Hepatocyte (in vitro differentiated cells): ENCODE measurements at regions not wholly inside any gene's neighbourhood (a gene's known extent, or its start where the extent isn't known, plus 50 kb on each side); places are given as distances from the start of the nearest gene placed in this dataset.

Experiments
- CTCF ChIP-seq: fragments of 200-600 bp; sonication (generic); IDR thresholded peaks from 2 replicates; pipeline ENCODE4 v1.5.1; 2016; ENCODE audit warnings: antibody characterized with exemption, mild to moderate bottlenecking; ENCODE audit not compliant: poor library complexity
- EZH2 ChIP-seq: fragments of 200-600 bp; sonication (generic); IDR thresholded peaks from 2 replicates; pipeline ENCODE4 v1.6.1; 2016; ENCODE audit warnings: antibody characterized with exemption, mild to moderate bottlenecking, borderline replicate concordance
- EZH2phosphoT487 ChIP-seq: fragments of 200-600 bp; sonication (generic); IDR thresholded peaks from one replicate; pipeline ENCODE4 v1.6.1; 2018; ENCODE audit warnings: antibody characterized with exemption, mild to moderate bottlenecking, low read depth, moderate library complexity; ENCODE audit not compliant: unreplicated experiment, severe bottlenecking

- no peak for TF ChIP-seq CTCF
- TF ChIP-seq EZH2 = no peak
- no peak for TF ChIP-seq EZH2phosphoT487
Observed at GRCh38 chr1:48079096-48079495, 81.9 kb upstream of the TRABD2B start.
